SHP77 treated with DMSO at 0.1 percent for 48 hours (cell line): ENCODE measurements at regions not wholly inside any gene's neighbourhood (a gene's known extent, or its start where the extent isn't known, plus 50 kb on each side); places are given as distances from the start of the nearest gene placed in this dataset.
"Not testable (repeated sequence)": the region's sequence is repeated elsewhere in the genome, so short reads cannot be mapped to it uniquely, and the experiment has no call there.

ENCODE experiments used
- DNase-seq: peaks from one replicate; lab custom pipeline; 2025; lab: John Stamatoyannopoulos, UW

- DNase-seq, result no peak
These were observed 429.9 kb downstream of the NR4A2 start for GRCh38 chr2:155902635-155903034.

GRCh38 chr2:155895016-155895415 lies 437.5 kb downstream of the NR4A2 start:
- no peak for DNase-seq

GRCh38 chr2:155880382-155880781 lies 452.1 kb downstream of the NR4A2 start:
- DNase-seq, result not testable (repeated sequence)

GRCh38 chr2:155879900-155880299 lies 452.6 kb downstream of the NR4A2 start:
- not testable (repeated sequence) for DNase-seq

GRCh38 chr2:155872396-155872795 lies 460.1 kb downstream of the NR4A2 start:
- DNase-seq, result no peak

- no peak for DNase-seq
These were observed 460.6 kb downstream of the NR4A2 start for GRCh38 chr2:155871940-155872339.

GRCh38 chr2:155867564-155867963 lies 465.0 kb downstream of the NR4A2 start:
- no peak for DNase-seq

GRCh38 chr2:155866477-155866876 lies 466.0 kb downstream of the NR4A2 start:
- DNase-seq, result no peak

- no peak for DNase-seq
These were observed 480.4 kb downstream of the NR4A2 start for GRCh38 chr2:155852156-155852555.

GRCh38 chr2:155846259-155846658 lies 486.3 kb downstream of the NR4A2 start:
- DNase-seq, result no peak

GRCh38 chr2:155844461-155844860 lies 488.1 kb downstream of the NR4A2 start:
- DNase-seq, result no peak

GRCh38 chr2:155842103-155842502 lies 490.4 kb downstream of the NR4A2 start:
- no peak for DNase-seq

GRCh38 chr2:155841442-155841841 lies 491.1 kb downstream of the NR4A2 start:
- no peak for DNase-seq

- DNase-seq, result no peak
These were observed 491.9 kb downstream of the NR4A2 start for GRCh38 chr2:155840661-155841060.

- DNase-seq, result no peak
These were observed 492.5 kb downstream of the NR4A2 start for GRCh38 chr2:155839991-155840390.

GRCh38 chr2:155839436-155839835 lies 493.1 kb downstream of the NR4A2 start:
- DNase-seq, result no peak

GRCh38 chr2:155836439-155836838 lies 496.1 kb downstream of the NR4A2 start:
- DNase-seq, result no peak

- DNase-seq, result no peak
These were observed 501.5 kb downstream of the NR4A2 start for GRCh38 chr2:155830817-155831579.

- no peak for DNase-seq
These were observed 502.2 kb downstream of the NR4A2 start for GRCh38 chr2:155830351-155830750.

GRCh38 chr2:155825876-155826275 lies 506.6 kb downstream of the NR4A2 start:
- no peak for DNase-seq

GRCh38 chr2:155815851-155816250 lies 516.7 kb downstream of the NR4A2 start:
- DNase-seq, result peak; percentile 22

GRCh38 chr2:155815275-155815674 lies 517.2 kb downstream of the NR4A2 start:
- DNase-seq, result no peak

- no peak for DNase-seq
These were observed 522.1 kb downstream of the NR4A2 start for GRCh38 chr2:155810411-155810810.

GRCh38 chr2:155802888-155803287 lies 529.6 kb downstream of the NR4A2 start:
- no peak for DNase-seq
